LNCaP clone FGC (cell line): ENCODE measurements at regions not wholly inside any gene's neighbourhood (a gene's known extent, or its start where the extent isn't known, plus 50 kb on each side); places are given as distances from the start of the nearest gene placed in this dataset.

Source experiments
- DNase-seq: peaks from one replicate; pipeline ENCODE4 v3.0.0-alpha.2; 2011; ENCODE audit warnings: low read depth
- H3K4me3 ChIP-seq: 2 replicates; pipeline ENCODE4 v1.5.1; 2011; ENCODE audit warnings: mild to moderate bottlenecking, low read depth, low read length, control low read depth
- CTCF ChIP-seq: IDR thresholded peaks from 2 replicates; pipeline ENCODE4 v1.5.1; 2012; ENCODE audit warnings: mild to moderate bottlenecking; ENCODE audit not compliant: control insufficient read depth, insufficient read depth; ENCODE audit errors: extremely low read depth

GRCh38 chr16:31701734-31702133 is 171.9 kb upstream of the ZNF267 start:
- no peak for DNase-seq
- H3K4me3 ChIP-seq = peak overlapping the region; percentile 98
- no peak for TF ChIP-seq CTCF

GRCh38 chr16:31702796-31703195 is 170.8 kb upstream of the ZNF267 start:
- no peak overlapping the region for H3K4me3 ChIP-seq
- no peak for TF ChIP-seq CTCF
- no peak for DNase-seq

GRCh38 chr16:31703526-31704128 is 170.0 kb upstream of the ZNF267 start:
- no peak for TF ChIP-seq CTCF
- H3K4me3 ChIP-seq = no peak overlapping the region
- no peak for DNase-seq

- no peak for TF ChIP-seq CTCF
- DNase-seq = no peak
- H3K4me3 ChIP-seq = no peak overlapping the region
Measured at GRCh38 chr16:31704138-31704537, 169.5 kb upstream of the ZNF267 start.

GRCh38 chr16:31705371-31705770 is 168.2 kb upstream of the ZNF267 start:
- TF ChIP-seq CTCF = no peak
- H3K4me3 ChIP-seq = no peak overlapping the region
- no peak for DNase-seq

GRCh38 chr16:31706318-31706717 is 167.3 kb upstream of the ZNF267 start:
- DNase-seq = no peak
- no peak overlapping the region for H3K4me3 ChIP-seq
- no peak for TF ChIP-seq CTCF

- TF ChIP-seq CTCF = no peak
Measured at GRCh38 chr16:31706925-31707324, 166.7 kb upstream of the ZNF267 start.

More at GRCh38 chr16:31706925-31707324, 166.7 kb upstream of the ZNF267 start:
- no peak for DNase-seq
- H3K4me3 ChIP-seq = no peak overlapping the region
